Trophoblast cell (in vitro differentiated cells and primary cell): ENCODE measurements at regions not wholly inside any gene's neighbourhood (a gene's known extent, or its start where the extent isn't known, plus 50 kb on each side); places are given as distances from the start of the nearest gene placed in this dataset.

Experiments
- DNase-seq, 2 donors: peaks; one replicate each; pipeline ENCODE4 v3.0.0-alpha.2; 2016
- H2AFZ ChIP-seq: 2 replicates; pipeline ENCODE4 v1.6.1; 2013; ENCODE audit warnings: low read length, moderate library complexity, mild to moderate bottlenecking; ENCODE audit not compliant: insufficient read depth, poor library complexity
- H2AK5ac ChIP-seq: 2 replicates; pipeline ENCODE4 v1.6.1; 2013; ENCODE audit warnings: mild to moderate bottlenecking, low read length
- H2BK120ac ChIP-seq: 2 replicates; pipeline ENCODE4 v1.6.1; 2013; ENCODE audit warnings: low read length, mild to moderate bottlenecking, moderate library complexity; ENCODE audit not compliant: insufficient read depth, poor library complexity
- H2BK12ac ChIP-seq: 2 replicates; pipeline ENCODE4 v1.6.1; 2013; ENCODE audit warnings: mild to moderate bottlenecking, low read length, moderate library complexity
- H2BK5ac ChIP-seq: 2 replicates; pipeline ENCODE4 v1.6.1; 2013; ENCODE audit warnings: low read length, low read depth, moderate library complexity, mild to moderate bottlenecking; ENCODE audit not compliant: poor library complexity
- H3K14ac ChIP-seq: 2 replicates; pipeline ENCODE4 v1.6.1; 2013; ENCODE audit warnings: mild to moderate bottlenecking, low read length
- H3K18ac ChIP-seq: 2 replicates; pipeline ENCODE4 v1.6.1; 2013; ENCODE audit warnings: mild to moderate bottlenecking, low read length
- H3K23ac ChIP-seq: 2 replicates; pipeline ENCODE4 v1.6.1; 2013; ENCODE audit warnings: low read length
- H3K27ac ChIP-seq: 2 replicates; pipeline ENCODE4 v1.5.1; 2013; ENCODE audit warnings: low read depth, mild to moderate bottlenecking, inconsistent platforms, low read length, moderate library complexity
- H3K27me3 ChIP-seq: 2 replicates; pipeline ENCODE4 v1.6.1; 2013; ENCODE audit warnings: inconsistent platforms, mild to moderate bottlenecking, low read length, moderate library complexity; ENCODE audit not compliant: insufficient read depth
- H3K36me3 ChIP-seq, 2 experiments: 1 replicate in 1 of 2; 2 replicates in 1 of 2; pipeline ENCODE4 v1.6.1; 2013; ENCODE audit warnings: low read length in 2 of 2, mild to moderate bottlenecking in 2 of 2, moderate library complexity in 1 of 2; ENCODE audit not compliant: insufficient read depth in 2 of 2, control insufficient read depth in 1 of 2
- H3K4ac ChIP-seq: 2 replicates; pipeline ENCODE4 v1.6.1; 2013; ENCODE audit warnings: low read depth, mild to moderate bottlenecking, low read length, moderate library complexity
- H3K4me1 ChIP-seq, 2 experiments: 1 replicate in 1 of 2; 2 replicates in 1 of 2; pipeline ENCODE4 v1.6.1; 2013; ENCODE audit warnings: low read length in 2 of 2, mild to moderate bottlenecking in 2 of 2, moderate library complexity in 1 of 2; ENCODE audit not compliant: insufficient read depth in 2 of 2, control insufficient read depth in 1 of 2
- H3K4me2 ChIP-seq: 2 replicates; pipeline ENCODE4 v1.6.1; 2013; ENCODE audit warnings: inconsistent platforms, mild to moderate bottlenecking, low read length, moderate library complexity
- H3K4me3 ChIP-seq: 2 replicates; pipeline ENCODE4 v1.5.1; 2013; ENCODE audit warnings: mild to moderate bottlenecking, low read depth, low read length, inconsistent platforms
- H3K79me1 ChIP-seq: one replicate; pipeline ENCODE4 v1.6.1; 2013; ENCODE audit warnings: low read length
- H3K79me2 ChIP-seq: 2 replicates; pipeline ENCODE4 v1.6.1; 2013; ENCODE audit warnings: low read length, mild to moderate bottlenecking; ENCODE audit not compliant: control insufficient read depth, insufficient read depth, poor library complexity
- H3K9ac ChIP-seq: 2 replicates; pipeline ENCODE4 v1.6.1; 2013; ENCODE audit warnings: mild to moderate bottlenecking, low read length
- H3K9me3 ChIP-seq: 2 replicates; pipeline ENCODE4 v1.6.1; 2013; ENCODE audit warnings: low read depth, mild to moderate bottlenecking, control low read depth, inconsistent platforms, low read length; ENCODE audit not compliant: insufficient read depth
- H4K12ac ChIP-seq: 2 replicates; pipeline ENCODE4 v1.6.1; 2013; ENCODE audit warnings: low read depth, mild to moderate bottlenecking, low read length, moderate library complexity
- H4K8ac ChIP-seq: 2 replicates; pipeline ENCODE4 v1.6.1; 2013; ENCODE audit warnings: low read depth, mild to moderate bottlenecking, low read length, moderate library complexity
- H4K91ac ChIP-seq: one replicate; pipeline ENCODE4 v1.6.1; 2013; ENCODE audit warnings: low read depth, mild to moderate bottlenecking, low read length, moderate library complexity
- WGBS: extraction: QIAGEN DNeasy Blood & Tissue Kit; methylation state at CpG from one replicate; pipeline ENCODE4 v1.1.7; 2013; ENCODE audit warnings: missing lambda C conversion rate; ENCODE audit not compliant: insufficient read length, insufficient coverage; ENCODE audit errors: extremely low coverage; 5-methylcytosine and 5-hydroxymethylcytosine counted together

DNA sequence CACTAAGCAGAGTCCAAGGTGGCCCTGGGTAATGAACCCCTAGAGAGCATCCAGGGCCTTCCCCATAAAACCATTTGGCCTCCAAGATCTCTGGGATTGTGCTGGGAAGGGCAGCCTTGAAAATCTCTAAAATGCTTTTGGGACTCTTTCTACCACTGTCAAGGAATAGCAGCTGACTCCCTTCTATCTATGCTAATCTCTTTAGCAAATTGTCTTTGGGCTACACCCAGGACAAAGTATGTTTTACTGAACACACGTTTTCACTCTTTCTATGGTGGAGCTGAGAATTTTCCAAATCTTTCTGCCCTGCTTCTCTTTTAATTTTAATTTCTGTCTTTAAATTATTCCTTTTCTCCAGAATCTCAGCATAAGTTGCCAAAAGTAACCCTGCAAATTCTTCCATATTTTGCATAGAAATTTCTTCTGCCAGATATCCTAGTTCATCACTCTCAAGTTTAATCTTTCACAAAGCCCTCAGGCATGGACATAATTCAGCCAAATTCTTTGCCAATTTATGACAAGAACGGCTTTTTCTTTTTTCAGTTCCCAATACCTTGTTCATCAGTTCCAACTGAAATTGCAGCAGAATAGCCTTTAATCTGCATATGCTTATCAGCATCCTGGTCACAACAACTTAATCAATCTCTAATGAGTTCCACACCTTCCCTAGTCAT lies 687.0 kb upstream of the ADGRL4 start:
- Histone ChIP-seq H2AFZ (no peak overlapping the region), H3K4me3 (no peak overlapping the region), H4K8ac (no peak overlapping the region), H3K18ac (no peak overlapping the region), H3K79me2 (no peaks in the 10 kb centered on the region), H3K23ac (no peak overlapping the region), H4K91ac (no peak overlapping the region), H3K4me2 (no peak overlapping the region), H2BK12ac (no peak overlapping the region), H3K79me1 (no peaks in the 10 kb centered on the region), H2AK5ac (no peak overlapping the region), H2BK120ac (no peak overlapping the region), H3K4me1 (no peaks in the 10 kb centered on the region), H4K12ac (no peak overlapping the region), H3K27ac (no peak overlapping the region), H3K27me3 (no peaks in the 10 kb centered on the region), H3K9ac (no peak overlapping the region), H2BK5ac (no peak overlapping the region), H3K9me3 (no peaks in the 10 kb centered on the region), H3K14ac (no peak overlapping the region), H3K36me3 (no peaks in the 10 kb centered on the region), H3K4ac (no peak overlapping the region)
- no peak for DNase-seq
- no CpG with 5 or more reads among the region's 2 CpGs for WGBS

DNA sequence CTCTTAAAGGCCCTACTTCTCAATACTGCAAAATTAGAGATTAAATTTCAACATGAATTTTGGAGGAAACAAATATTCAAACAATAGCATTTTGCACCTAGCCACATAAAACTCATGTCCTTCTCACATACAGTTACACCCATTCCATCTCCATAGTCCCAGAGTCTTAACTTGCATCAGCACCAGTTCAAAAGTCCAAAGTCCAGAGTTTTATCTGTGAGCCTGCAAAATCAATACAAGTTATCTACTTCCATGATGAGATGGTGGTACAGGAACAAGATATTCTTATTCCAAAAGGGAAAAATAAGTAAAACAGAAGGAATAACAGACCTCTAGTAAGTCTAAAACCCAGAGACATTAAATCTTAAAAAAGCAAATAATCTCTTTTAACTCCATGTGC lies 686.0 kb upstream of the ADGRL4 start:
- Histone ChIP-seq H3K4me1 (no peaks in the 10 kb centered on the region), H2AK5ac (no peak overlapping the region), H4K12ac (no peak overlapping the region), H3K79me1 (no peaks in the 10 kb centered on the region), H3K18ac (no peak overlapping the region), H3K14ac (no peak overlapping the region), H4K8ac (no peak overlapping the region), H3K9me3 (no peaks in the 10 kb centered on the region), H3K4me3 (no peak overlapping the region), H2BK120ac (no peak overlapping the region), H3K9ac (no peak overlapping the region), H3K23ac (no peak overlapping the region), H3K4ac (no peak overlapping the region), H3K79me2 (no peaks in the 10 kb centered on the region), H3K27me3 (no peaks in the 10 kb centered on the region), H2AFZ (no peak overlapping the region), H3K27ac (no peak overlapping the region), H4K91ac (no peak overlapping the region), H2BK12ac (no peak overlapping the region), H3K4me2 (no peak overlapping the region), H3K36me3 (no peaks in the 10 kb centered on the region), H2BK5ac (no peak overlapping the region)
- DNase-seq: no peak

DNA sequence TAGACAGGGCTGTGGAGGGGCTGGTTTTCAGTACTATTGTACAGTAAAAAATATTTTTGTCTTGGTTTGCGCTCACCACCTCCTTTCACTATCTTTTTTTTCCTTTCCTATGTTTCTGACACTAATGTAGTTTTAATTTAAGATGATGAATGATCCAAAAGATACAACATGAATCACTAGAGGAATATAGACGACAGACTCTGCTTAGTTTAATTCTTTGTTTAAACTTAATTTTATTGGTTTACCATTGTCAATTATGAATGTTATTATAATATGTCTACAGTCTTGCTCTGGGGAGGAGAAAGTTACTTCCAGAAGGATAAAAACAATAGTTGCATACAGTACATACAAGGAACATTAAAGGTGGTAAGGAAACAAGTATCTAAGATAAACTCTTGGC lies 682.4 kb upstream of the ADGRL4 start:
- no peak overlapping the region for H3K23ac ChIP-seq
- H3K4me2 ChIP-seq: no peak overlapping the region
- H4K91ac ChIP-seq: no peak overlapping the region
- no peaks in the 10 kb centered on the region for H3K36me3 ChIP-seq
- no peak overlapping the region for H2AFZ ChIP-seq
- no peaks in the 10 kb centered on the region for H3K9me3 ChIP-seq
- no peak overlapping the region for H2BK5ac ChIP-seq
- H3K18ac ChIP-seq: no peak overlapping the region
- no peak overlapping the region for H4K12ac ChIP-seq
- H2AK5ac ChIP-seq: no peak overlapping the region
- no peak for DNase-seq
- no peak overlapping the region for H3K14ac ChIP-seq
- WGBS: no CpG with 5 or more reads among the region's 2 CpGs
- no peaks in the 10 kb centered on the region for H3K79me2 ChIP-seq
- H3K27ac ChIP-seq: no peak overlapping the region
- H3K9ac ChIP-seq: no peak overlapping the region
- H2BK12ac ChIP-seq: no peak overlapping the region
- H3K4me1 ChIP-seq: no peaks in the 10 kb centered on the region
- H4K8ac ChIP-seq: no peak overlapping the region
- no peaks in the 10 kb centered on the region for H3K27me3 ChIP-seq
- H3K79me1 ChIP-seq: no peaks in the 10 kb centered on the region
- no peak overlapping the region for H3K4ac ChIP-seq
- H2BK120ac ChIP-seq: no peak overlapping the region
- H3K4me3 ChIP-seq: no peak overlapping the region

DNA sequence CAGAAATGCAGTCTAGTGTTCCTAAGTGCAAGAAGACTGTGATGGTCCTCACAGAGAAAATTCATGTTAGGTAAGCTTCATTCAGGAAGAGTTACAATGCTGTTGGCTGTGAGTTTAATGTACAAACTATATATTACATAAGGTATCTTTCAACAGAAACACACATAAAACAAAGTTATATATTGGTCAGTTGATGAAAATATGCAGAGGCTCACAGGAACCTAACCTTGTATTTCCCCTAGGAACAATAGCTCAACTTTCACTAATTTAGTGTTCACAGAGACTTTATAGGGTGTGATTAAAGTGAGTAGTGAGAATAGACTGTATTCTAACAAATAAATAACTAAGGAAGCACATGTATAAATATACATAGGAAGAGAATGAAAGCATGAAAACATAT lies 676.9 kb upstream of the ADGRL4 start:
- no peaks in the 10 kb centered on the region for H3K79me2 ChIP-seq
- H3K27me3 ChIP-seq: no peaks in the 10 kb centered on the region
- H3K23ac ChIP-seq: no peak overlapping the region
- H3K4me3 ChIP-seq: no peak overlapping the region
- H3K4me2 ChIP-seq: no peak overlapping the region
- no peak overlapping the region for H2BK120ac ChIP-seq
- H2BK5ac ChIP-seq: no peak overlapping the region
- H3K4me1 ChIP-seq: no peaks in the 10 kb centered on the region
- no peak overlapping the region for H2AK5ac ChIP-seq
- H3K27ac ChIP-seq: no peak overlapping the region
- H3K79me1 ChIP-seq: no peaks in the 10 kb centered on the region
- H3K36me3 ChIP-seq: no peaks in the 10 kb centered on the region
- no peak overlapping the region for H4K12ac ChIP-seq
- no peaks in the 10 kb centered on the region for H3K9me3 ChIP-seq
- H3K9ac ChIP-seq: no peak overlapping the region
- no peak overlapping the region for H3K4ac ChIP-seq
- H3K14ac ChIP-seq: no peak overlapping the region
- no peak for DNase-seq
- no peak overlapping the region for H4K91ac ChIP-seq
- no peak overlapping the region for H3K18ac ChIP-seq
- H2BK12ac ChIP-seq: no peak overlapping the region
- no peak overlapping the region for H2AFZ ChIP-seq
- no peak overlapping the region for H4K8ac ChIP-seq
